ENCODE measurements at regions not wholly inside any gene's neighbourhood (a gene's known extent, or its start where the extent isn't known, plus 50 kb on each side); places are given as distances from the start of the nearest gene placed in this dataset.

GRCh38 chr21:19713313-19713712 lies 1284.9 kb upstream of the NCAM2 start:
- Histone ChIP-seq H3K36me3 (no peaks in the 10 kb centered on the region), H3K27me3 (no peaks in the 10 kb centered on the region), H3K4me1 (no peaks in the 10 kb centered on the region), H3K9me3 (peaks cover 0 to 7% (median 0%) of the 10 kb centered on the region in 11 donors), H3K4me3 (no peak overlapping the region), H3K27ac (no peak overlapping the region)
- DNase-seq (no peak), ATAC-seq (no peak)
- TF ChIP-seq, protein P1, sequence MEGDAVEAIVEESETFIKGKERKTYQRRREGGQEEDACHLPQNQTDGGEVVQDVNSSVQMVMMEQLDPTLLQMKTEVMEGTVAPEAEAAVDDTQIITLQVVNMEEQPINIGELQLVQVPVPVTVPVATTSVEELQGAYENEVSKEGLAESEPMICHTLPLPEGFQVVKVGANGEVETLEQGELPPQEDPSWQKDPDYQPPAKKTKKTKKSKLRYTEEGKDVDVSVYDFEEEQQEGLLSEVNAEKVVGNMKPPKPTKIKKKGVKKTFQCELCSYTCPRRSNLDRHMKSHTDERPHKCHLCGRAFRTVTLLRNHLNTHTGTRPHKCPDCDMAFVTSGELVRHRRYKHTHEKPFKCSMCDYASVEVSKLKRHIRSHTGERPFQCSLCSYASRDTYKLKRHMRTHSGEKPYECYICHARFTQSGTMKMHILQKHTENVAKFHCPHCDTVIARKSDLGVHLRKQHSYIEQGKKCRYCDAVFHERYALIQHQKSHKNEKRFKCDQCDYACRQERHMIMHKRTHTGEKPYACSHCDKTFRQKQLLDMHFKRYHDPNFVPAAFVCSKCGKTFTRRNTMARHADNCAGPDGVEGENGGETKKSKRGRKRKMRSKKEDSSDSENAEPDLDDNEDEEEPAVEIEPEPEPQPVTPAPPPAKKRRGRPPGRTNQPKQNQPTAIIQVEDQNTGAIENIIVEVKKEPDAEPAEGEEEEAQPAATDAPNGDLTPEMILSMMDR (IDR thresholded peaks at IDR 0.05) = no peak
- intact Hi-C loops (cut with DNase I) = no loop called here

- Histone ChIP-seq H3K36me3 (no peaks in the 10 kb centered on the region), H3K4me1 (no peaks in the 10 kb centered on the region), H3K9me3 (peaks cover 0 to 12% (median 6%) of the 10 kb centered on the region in 11 donors), H3K4me3 (no peak overlapping the region), H3K27me3 (no peaks in the 10 kb centered on the region), H3K27ac (no peak overlapping the region)
- ATAC-seq (no peak), DNase-seq (no peak)
- intact Hi-C loops (cut with DNase I) = no loop called here
- 76 to 78% methylated on average over 1 of the region's 1 CpG for WGBS, 2 donors
- TF ChIP-seq, protein P1 (IDR thresholded peaks at IDR 0.05) = no peak
These were observed 1274.1 kb upstream of the NCAM2 start for GRCh38 chr21:19724081-19724480.

GRCh38 chr21:19731251-19731650 lies 1267.0 kb upstream of the NCAM2 start:
- H3K4me1 ChIP-seq = no peaks in the 10 kb centered on the region
- 31 to 38% methylated on average over 2 of the region's 2 CpGs for WGBS, 2 donors
- no peak overlapping the region for H3K4me3 ChIP-seq
- TF ChIP-seq, protein P1 (IDR thresholded peaks at IDR 0.05) = no peak
- no peaks in the 10 kb centered on the region for H3K27me3 ChIP-seq
- H3K36me3 ChIP-seq = no peaks in the 10 kb centered on the region
- intact Hi-C loops (cut with DNase I) = no loop called here
- ATAC-seq = no peak
- DNase-seq = no peak
- no peak overlapping the region for H3K27ac ChIP-seq
- H3K9me3 ChIP-seq = peaks cover 0 to 24% (median 0%) of the 10 kb centered on the region in 11 donors

GRCh38 chr21:19759836-19760235 lies 1238.4 kb upstream of the NCAM2 start:
- Histone ChIP-seq H3K4me3 (no peak overlapping the region), H3K27ac (no peak overlapping the region), H3K9me3 (peaks cover 0 to 6% (median 0%) of the 10 kb centered on the region in 11 donors), H3K36me3 (no peaks in the 10 kb centered on the region), H3K27me3 (no peaks in the 10 kb centered on the region), H3K4me1 (no peaks in the 10 kb centered on the region)
- TF ChIP-seq, protein P1 (IDR thresholded peaks at IDR 0.05) = no peak
- DNase-seq (no peak), ATAC-seq (no peak)
- 87 to 94% methylated on average over 19 of the region's 19 CpGs for WGBS, 2 donors
- intact Hi-C loops (cut with DNase I) = no loop called here
